Activated CD8-positive, alpha-beta memory T cell treated with anti-CD3 and anti-CD28 coated beads, Interleukin-2, amount 50 U/mL, for 4 hours (primary cell): ENCODE measurements at regions not wholly inside any gene's neighbourhood (a gene's known extent, or its start where the extent isn't known, plus 50 kb on each side); places are given as distances from the start of the nearest gene placed in this dataset.

Source experiments
- DNase-seq: peaks from one replicate; pipeline ENCODE4 v3.0.0-alpha.2; 2020

DNA sequence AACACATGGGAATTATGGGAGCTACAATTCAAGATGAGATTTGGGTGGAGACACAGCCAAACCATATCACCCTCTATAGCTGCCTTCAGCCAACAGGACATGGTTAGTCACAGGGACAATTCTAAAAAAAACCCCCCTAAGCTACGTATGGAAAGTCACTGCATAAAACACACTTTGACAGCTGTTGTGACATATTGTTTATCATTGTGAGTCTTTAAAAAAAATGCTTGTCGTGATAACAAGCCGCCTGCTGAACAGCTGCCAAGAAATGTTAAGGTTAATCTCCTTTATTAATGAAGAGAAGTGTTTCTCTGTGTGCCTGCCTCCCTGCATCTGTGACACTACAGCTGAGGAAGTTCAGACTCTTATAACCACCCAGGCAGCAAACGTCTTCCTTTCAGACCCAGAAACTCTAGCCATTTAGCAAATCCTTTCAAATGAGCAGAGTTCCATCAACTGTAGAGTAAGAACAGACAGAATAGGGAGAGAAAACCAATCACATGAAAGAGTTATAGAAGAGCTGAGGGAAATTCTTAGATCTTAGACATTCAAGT is 1459.6 kb upstream of the TMEM132C start:
- DNase-seq = no peak

DNA sequence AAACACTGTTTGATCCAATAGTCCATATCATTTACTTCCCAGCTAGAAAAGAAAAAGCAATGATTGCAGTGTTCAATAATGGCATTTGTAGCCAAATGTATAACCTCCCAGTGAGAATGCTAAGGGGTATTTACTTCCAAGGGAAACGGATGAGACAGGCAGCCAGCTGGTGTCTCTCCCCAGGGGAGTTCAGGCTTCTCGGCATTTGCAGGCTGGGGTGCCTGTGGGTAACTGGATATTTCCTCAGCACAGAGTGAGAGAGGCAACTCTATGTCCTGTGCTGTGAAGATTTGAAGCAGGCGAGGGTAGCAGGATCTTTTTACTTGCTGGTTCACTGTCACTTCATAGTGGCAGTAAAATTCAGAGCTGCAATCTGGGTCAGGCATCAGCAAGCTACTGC is 1455.6 kb upstream of the TMEM132C start:
- no peak for DNase-seq

DNA sequence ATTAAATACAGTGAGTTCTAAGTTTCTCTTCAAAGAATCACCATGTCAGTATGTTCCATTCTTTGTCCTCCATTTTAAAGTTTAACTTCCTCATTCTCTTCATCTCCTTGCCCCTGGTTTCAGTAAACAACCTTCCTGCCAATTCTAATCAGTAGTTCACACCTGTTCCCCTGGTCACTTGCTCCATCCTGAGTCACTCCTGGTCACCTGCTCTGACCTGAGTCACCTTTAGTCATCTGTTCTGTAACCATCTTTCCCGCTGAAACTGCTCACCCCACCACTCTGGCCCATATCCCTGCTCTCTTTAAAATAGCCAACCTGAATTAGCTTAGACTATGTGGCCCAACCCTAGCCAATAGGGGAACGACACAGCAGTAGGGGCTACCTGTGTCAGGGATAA is 1447.4 kb upstream of the TMEM132C start:
- DNase-seq = no peak

DNA sequence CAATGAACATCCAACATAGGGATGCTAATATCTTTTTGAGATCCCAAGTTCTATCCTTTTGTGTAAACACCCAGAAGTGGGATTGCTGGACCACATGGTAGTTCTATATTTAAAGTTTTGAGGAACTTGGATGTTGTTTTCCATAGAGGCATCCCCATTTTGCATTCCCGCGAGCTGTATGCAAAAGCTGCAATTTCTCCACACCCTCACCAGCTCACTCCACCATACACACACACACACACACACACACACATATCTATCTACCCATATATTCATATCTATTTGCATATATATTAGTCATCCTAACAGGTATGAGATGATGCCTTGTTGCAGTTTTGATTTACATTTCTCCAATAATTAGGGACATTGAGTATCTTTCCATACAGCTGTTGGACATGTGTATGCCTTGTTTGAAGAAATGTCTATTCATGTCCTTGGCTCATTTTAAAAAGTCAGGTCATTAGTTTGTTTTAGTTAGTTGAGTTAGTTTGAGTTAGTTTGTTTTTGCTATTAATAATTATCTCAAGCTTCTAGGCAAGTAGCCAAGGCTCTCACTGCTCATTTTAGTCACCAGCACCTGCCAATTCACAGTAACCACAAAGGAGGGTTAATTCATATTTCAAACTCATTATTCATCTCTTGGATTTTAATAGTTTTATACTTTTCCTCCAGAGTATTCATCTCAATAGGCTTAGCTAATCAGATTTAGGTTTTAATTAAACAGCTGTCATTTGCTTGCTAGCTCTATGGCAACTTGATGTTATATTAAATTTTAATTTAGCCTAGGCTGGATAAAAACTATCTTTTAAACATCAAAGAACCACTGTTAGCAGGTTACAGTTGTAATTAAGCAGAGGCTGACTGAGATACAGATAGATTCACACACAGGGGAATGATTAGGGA is 1435.9 kb upstream of the TMEM132C start:
- no peak for DNase-seq

DNA sequence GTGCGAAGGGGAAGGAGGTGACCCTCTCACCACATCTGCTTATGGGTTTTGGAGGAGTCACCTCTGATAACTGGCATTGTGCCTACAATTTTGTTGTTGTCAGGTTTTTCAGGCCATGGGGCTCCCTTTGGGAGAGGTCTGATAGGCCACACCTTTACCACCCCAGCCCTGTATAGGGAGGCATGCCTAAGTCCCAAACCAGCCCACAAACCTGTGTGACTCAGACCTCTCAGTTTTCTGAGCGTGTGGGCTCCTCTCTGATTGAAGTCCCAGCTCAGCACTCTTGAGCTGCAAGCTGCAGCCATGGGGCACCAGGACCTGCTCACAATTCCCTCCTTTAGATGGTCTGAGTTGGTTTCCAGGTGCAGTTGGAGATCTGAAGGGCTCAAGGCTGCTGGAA is 1429.3 kb upstream of the TMEM132C start:
- no peak for DNase-seq

DNA sequence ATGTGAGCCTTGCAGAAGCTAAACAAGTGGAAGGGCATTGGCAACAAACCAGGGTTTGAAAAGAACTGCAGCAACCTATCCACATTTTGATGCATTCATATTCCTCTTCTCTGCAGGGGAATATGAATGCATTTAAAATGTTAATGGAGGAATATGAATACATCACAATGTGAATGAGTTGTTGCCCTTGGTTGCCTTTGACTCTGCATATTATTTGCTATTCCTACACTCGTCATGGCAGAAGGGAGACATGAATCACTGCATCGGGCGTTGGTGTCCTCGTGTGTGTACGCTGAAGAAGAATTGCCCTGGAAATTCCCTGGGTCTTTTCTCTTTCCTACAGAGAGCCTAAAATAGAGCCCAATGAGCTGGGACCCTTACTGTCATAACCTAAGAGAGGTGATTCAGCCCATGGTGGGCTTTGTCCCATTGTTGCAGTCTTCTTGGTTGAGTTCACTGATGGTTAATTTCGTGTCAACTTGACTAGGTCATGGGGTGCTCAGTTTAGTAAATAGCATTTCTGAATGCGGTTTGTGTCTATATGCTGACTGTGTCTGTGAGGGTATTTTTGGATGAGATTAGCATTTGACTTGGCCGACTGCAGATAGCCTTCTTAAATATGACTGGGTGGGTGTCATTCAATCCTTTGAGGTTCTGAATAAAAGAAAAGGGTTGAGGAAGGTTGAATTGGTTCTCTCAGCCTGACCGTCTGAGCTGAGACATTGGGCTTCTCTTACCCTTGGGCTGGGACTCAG is 1422.9 kb upstream of the TMEM132C start:
- no peak for DNase-seq

DNA sequence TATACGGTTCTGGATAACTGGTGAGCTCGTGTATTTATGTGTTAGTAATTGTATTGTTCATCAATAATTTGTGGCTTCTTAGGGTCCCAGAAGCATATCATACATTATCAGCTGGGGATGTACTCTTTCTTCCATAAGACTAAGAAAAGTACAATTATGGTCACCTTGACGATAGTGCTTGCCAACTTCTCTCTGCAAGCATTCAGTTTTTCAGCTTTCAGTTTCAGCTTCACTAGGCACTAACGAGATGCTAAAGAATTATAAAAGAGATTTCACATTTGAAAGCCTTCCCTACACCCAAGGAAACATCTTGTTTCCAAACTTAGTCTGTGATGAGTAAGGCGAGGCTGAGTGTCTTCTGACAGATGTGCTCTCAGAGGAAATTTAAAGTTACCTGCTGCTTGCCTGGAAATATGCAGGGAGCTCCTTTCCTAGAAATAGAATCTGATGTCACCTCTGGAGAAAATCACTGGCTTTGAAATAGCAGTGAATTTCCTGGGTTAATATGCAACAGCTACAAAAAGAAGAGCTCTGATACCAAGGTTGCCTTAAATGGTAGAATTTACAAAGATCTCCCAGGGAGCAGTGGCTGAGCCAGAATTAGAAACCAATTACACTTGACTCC is 1419.9 kb upstream of the TMEM132C start:
- DNase-seq = no peak

DNA sequence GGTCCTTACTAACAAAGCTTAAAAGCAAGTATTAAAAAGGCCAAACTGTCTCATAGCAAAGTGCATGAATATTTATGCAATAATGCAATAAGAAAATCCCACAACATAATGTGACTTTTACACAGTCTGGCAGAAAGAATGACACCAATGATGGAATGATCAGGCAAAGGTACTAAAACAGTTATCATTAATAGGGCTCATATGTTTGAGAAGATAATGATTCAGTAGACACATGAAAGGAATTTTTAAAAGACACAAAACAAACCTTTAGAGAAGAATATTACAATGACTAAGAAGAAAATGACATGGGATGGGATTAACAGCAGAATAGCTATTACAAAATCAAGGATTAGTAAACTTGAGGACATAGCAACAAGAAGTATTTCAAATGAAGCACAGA is 1411.2 kb upstream of the TMEM132C start:
- DNase-seq = no peak

DNA sequence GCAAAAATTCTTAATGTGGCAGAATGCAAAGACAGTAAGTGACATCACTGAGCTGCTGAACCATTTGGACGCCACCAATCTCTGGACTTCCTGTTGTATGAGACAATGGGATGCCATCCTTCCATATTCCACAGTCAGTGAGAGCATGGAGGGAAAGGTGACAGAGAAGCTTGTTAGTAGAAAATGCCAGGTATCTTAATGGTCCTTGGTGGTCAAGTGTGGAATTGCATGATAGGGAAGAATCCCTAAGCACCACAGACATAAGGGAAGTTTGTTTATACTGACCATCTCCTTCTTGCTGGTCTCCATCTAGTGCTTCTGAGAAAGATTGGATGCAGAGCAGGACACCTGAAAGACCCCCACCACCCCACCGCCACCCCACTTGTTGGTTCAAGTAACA is 1410.0 kb upstream of the TMEM132C start:
- DNase-seq = no peak

DNA sequence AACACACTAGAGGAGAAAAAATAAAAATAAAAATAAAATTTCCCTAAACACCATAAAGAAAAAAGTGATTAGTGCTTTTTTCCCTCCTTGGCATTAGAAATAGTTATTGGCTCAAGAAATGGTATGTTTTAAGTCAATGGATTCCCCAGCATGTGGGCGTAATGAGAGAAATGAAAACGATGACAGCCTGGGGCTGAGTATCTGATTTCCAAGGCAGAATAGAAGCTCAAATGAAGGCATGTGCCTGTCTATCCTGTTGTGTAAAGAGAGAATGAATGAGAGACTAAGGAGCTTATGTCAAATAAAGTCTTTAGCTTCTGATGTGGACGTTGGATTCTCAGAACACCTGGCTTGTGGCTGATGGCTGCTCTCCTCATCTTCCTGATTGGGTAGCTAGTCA is 1408.4 kb upstream of the TMEM132C start:
- DNase-seq = no peak

DNA sequence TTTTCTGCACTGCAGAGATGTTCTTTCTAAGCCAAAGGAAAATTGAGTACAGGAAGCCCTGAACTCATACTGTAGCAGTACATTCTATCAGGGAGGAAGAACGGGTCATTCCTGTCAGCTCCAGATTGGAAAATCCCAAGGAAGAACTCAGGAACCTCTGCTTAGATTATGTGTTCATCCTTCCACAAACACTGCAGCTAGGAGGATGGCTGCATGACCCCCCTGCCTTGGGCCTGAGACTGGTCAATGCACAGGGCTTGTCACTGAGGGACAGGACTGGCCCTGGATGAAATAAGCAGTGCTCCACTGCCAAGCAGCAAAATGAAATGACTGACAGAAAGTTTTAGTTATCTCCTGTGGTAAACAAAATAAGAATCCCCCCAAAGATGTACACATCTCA is 1406.8 kb upstream of the TMEM132C start:
- DNase-seq = no peak

DNA sequence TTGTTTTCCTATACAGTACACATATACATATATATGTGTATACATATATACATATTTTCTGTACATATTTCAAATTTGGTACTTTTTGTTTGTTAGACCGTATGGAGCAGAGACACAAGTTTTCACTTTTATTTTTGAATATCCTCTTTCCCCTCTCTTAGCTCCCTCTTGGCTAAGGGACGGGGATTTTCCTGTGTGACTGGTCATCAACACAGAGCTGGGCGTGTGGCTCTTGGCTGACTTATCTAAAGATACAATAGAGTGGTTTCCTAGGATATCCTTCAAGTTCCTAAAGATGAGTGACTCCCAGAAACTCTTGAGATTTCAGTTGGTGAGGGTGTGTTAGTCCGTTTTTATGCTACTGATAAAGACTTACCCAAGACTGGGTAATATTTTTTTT is 1404.5 kb upstream of the TMEM132C start:
- DNase-seq = no peak

DNA sequence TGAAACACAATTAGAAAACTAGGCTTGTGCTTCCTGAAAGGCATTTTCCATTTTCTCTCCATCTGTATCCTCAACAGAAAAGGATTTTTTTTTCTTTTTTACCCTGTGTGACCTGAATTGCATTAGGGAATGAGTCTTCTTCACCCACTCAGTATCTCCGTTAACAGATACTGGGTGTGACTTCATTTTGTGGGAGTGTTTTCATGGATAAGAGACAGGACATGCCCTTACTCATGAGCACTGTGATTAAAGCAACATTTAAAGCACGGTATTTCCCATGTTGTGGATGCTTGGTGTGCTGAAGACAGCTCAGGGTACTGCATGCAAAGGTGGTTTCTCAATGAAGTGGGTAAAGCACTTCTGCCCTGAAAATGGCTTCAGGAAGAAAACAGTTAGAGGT is 1397.3 kb upstream of the TMEM132C start:
- no peak for DNase-seq

DNA sequence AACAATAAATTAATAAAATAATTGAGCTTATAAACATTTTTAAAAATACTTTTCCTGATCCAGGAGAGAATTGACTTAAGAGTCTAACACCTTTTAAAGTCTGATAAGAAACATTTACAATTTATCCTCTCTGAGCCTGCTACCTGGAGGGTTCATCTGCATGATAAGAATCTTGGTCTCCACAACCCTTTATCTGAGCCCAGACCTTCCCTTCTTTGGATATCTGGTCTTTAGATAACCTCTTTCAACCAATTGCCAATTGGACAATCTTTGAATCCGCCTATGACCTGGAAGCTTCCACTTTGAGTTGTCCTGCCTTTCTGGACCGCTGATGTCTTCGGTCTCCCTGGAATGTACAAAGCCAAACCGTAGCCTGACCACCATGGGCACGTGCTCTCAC is 1393.3 kb upstream of the TMEM132C start:
- no peak for DNase-seq

DNA sequence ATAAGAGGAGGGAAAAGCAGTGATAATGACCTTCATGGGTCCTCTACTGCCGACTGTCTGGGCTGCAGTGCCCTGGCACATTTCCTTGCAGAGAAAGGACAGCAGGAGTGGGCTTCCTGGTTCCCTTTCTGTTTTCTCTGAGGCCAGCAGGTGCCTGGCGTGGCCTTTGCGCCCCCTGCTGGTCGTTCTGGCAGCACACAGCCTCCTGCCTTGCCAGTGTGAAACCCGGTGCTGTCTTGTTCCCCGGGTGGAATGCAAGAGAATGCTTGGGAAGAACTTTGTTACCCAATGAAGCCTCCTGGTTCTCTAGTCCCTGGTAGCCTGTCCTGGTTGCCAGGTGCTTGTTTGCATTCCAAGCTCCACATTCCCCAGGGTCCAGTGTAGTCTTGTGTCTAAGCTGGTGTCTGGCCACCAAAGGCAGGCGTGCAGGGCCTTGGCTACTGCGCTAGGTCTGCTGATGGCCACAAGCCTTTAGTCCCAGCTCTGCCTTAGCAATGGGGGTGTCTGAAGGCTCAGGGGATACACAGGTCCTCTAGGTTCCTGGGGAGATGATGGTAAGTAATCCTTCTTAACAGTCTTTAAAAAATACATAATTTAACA is 1392.4 kb upstream of the TMEM132C start:
- peak; percentile 59 for DNase-seq

DNA sequence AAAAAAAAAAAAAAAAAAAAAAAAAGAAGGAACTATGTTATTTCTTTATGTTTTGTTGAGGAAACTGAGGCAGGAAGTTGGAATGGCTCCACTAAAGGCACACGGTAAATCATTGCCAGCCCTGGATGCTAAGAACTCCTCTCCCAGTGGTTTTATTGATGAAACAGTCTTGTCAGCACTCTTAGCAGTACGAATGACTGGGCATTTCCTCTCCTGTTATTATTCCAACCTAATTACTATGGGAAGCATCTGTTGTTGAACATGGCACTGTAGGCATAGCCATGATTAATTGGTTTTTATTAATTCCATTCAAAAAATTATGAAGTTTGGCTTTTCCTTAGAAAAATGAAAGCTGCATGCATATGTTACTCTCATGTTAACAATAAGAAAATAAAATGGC is 1387.1 kb upstream of the TMEM132C start:
- no peak for DNase-seq

DNA sequence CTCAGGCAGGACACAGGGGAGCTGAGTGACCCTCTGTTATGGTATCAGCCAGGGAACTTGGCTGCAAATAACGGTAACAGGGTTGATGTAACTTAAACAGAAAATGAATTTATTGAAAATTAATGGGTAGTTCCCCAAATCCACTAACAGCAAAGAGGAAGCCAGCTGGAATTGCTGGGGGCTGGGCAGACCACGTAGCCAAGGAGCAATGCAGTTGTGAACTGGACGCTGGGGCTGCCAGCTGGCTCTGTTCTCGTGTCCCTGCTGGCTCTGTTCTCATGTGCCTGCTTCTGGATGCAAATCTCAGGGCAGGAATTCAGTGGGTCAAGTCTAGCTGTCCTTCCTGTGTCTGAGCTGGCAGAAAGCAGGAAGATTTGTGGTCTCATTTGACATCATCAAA is 1383.3 kb upstream of the TMEM132C start:
- no peak for DNase-seq

DNA sequence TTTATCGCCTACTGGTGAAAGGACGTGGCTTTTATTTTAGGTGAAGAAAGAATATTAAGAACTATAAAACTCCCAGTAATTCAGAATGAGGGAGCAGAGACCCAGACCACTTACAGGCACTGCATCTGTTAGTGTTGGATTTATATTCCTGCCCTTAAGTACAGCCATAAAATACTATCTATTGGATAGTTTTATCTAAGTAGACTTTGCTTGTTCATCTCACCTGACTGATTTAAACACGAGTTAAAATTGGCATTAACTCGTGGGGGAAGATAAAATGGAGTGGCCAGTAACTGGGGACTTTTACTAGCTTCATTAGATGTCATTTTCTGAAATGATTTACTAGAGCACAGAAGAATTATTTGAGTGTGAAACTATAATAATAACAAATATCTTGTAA is 1377.5 kb upstream of the TMEM132C start:
- no peak for DNase-seq

DNA sequence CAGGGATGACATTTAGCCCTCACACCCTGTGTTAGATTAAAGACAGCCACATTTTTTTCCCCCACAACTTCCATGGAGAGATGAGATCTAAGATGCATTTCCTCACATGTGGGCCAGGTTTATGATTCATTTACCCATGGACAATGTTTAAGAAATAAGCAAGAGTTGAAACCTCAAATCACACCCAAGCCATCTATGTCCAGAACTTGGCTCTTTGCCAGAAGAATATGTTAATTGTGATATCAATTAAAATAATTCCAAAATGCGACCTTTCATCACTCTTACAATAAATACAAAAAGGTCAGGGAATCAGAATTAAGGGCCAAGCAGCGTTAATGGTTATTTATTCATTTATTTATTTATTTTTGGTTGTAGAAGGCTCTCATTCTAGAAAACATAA is 1376.9 kb upstream of the TMEM132C start:
- no peak for DNase-seq

DNA sequence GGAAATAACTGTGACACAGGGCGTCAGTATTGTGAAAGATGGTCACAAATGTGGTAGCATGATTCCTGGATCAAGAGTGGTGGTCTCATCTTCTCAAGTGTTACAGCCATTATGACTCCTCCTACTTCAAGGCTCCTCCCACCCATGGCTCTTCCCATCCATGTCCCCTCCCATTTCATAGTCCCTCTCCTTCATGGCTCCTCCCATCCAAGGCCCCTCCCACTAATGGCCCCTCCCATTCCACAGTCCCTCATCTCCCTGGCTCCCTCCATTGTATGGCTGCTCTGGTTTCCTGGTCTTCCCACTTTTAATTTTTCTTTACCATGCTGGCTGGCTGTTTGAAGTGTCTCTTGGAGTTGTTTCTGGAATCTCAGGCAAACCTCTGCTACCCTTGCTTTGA is 1375.2 kb upstream of the TMEM132C start:
- DNase-seq = no peak

DNA sequence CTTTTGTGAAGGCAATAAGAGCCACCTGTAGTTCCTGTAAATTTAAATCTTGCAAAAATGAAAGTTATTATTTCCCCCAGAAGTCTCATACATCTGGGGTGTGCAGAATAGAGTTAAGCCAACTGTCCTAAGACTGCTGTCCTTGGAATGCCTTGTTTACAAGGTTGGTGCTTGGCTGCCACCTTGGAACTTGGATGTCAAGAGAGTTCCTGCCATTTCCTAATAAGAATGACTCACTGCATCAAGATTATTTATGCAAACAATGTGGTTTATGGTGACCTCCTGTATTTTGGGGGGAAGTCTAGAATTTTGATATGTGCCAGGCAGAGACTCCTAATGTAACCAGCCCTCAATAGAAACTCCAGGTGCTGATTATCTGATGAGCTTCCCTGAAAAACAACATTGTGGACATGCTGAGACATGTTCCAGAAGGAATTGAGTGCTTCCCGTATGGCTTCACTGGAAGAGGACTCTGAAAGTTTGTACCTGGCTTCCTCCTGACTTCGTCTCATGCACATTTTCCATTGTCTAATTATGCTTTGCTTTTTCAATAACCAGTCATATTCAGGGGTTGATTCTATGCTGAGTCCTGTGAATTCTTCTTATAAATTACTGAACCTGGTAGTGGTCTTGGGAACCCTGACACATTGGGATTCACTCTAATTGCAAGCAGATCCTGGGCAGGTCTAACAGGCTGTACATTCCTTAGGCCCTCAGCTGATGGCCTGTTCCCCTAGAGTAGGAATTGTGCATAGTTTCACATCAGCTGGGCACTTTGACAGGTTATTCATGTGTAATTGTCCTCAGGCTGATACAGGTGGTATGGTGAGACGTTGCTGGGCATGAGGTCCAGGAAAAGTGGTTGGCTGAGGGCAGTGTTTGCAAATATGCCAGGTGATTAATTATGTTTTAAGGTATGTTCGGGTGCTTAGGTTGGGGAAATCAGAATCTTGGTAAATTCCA is 1370.7 kb upstream of the TMEM132C start:
- no peak for DNase-seq

DNA sequence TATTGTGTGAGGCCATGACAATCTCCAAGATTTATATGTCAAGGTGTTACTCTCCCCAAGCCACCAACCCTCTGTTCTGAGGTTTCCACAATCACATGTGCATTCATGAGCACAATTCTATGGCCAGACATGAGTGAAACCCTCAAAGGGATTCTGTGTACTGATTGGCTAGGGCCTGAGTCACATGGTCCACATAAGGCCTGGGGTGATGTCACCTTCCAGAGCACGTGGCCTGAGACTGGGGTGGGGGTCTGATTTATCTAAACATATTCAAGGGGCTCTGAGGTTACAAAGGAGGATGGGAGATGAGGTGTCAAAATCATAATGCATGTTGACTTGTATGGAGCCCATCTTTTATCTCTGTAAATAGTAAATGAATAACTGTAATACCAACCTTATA is 1369.9 kb upstream of the TMEM132C start:
- no peak for DNase-seq
